ENCODE measurements at regions not wholly inside any gene's neighbourhood (a gene's known extent, or its start where the extent isn't known, plus 50 kb on each side); places are given as distances from the start of the nearest gene placed in this dataset.
"Not testable (repeated sequence)": the region's sequence is repeated elsewhere in the genome, so short reads cannot be mapped to it uniquely, and the experiment has no call there.

- DNase-seq (ENCODE audit: low spot score): no peak
Observed at GRCh38 chr6:43935921-43936439, 166.0 kb downstream of the VEGFA start.

GRCh38 chr6:43934803-43935602 lies 165.0 kb downstream of the VEGFA start:
- no peak for DNase-seq (ENCODE audit: low spot score)

- DNase-seq (ENCODE audit: low spot score): no peak
Observed at GRCh38 chr6:43934183-43934802, 164.3 kb downstream of the VEGFA start.

- DNase-seq (ENCODE audit: low spot score): no peak
Observed at GRCh38 chr6:43933148-43933885, 163.3 kb downstream of the VEGFA start.

GRCh38 chr6:43932259-43933147 lies 162.5 kb downstream of the VEGFA start:
- no peak for DNase-seq (ENCODE audit: low spot score)

GRCh38 chr6:43931201-43931600 lies 161.2 kb downstream of the VEGFA start:
- DNase-seq (ENCODE audit: low spot score): no peak

- DNase-seq (ENCODE audit: low spot score): no peak
Observed at GRCh38 chr6:43930440-43931154, 160.6 kb downstream of the VEGFA start.

- DNase-seq (ENCODE audit: low spot score): no peak
Observed at GRCh38 chr6:43929511-43929910, 159.5 kb downstream of the VEGFA start.

GRCh38 chr6:43927532-43928210 lies 157.7 kb downstream of the VEGFA start:
- no peak for DNase-seq (ENCODE audit: low spot score)

GRCh38 chr6:43926634-43927531 lies 156.9 kb downstream of the VEGFA start:
- DNase-seq (ENCODE audit: low spot score): no peak

- not testable (repeated sequence) for DNase-seq (ENCODE audit: low spot score)
Observed at GRCh38 chr6:43925636-43926139, 155.7 kb downstream of the VEGFA start.

- DNase-seq (ENCODE audit: low spot score): peak; percentile 10
Observed at GRCh38 chr6:43924222-43924702, 154.3 kb downstream of the VEGFA start.

- no peak for DNase-seq (ENCODE audit: low spot score)
Observed at GRCh38 chr6:43923376-43924221, 153.6 kb downstream of the VEGFA start.

- DNase-seq (ENCODE audit: low spot score): no peak
Observed at GRCh38 chr6:43922426-43923375, 152.7 kb downstream of the VEGFA start.

GRCh38 chr6:43921548-43922425 lies 151.8 kb downstream of the VEGFA start:
- DNase-seq (ENCODE audit: low spot score): no peak

- no peak for DNase-seq (ENCODE audit: low spot score)
Observed at GRCh38 chr6:43921039-43921438, 151.0 kb downstream of the VEGFA start.

All from pons (tissue), 1 donor.